Ovary (tissue), 3 donors: ENCODE measurements at regions not wholly inside any gene's neighbourhood (a gene's known extent, or its start where the extent isn't known, plus 50 kb on each side); places are given as distances from the start of the nearest gene placed in this dataset.

Experiments
- CTCF ChIP-seq, 3 donors: fragments of 450-650 bp in 2 of 3; fragments of 200-600 bp in 1 of 3; IDR thresholded peaks; one replicate each; pipeline versions ENCODE4 v1.5.1 to v1.8.0; 2016 to 2022; ENCODE audit warnings: antibody characterized with exemption in 3 of 3, mild to moderate bottlenecking in 1 of 3
- EP300 ChIP-seq: sonication (generic); formaldehyde crosslinking; IDR thresholded peaks from one replicate; pipeline ENCODE4 v1.6.1; 2017; ENCODE audit warnings: antibody characterized with exemption
- POLR2A ChIP-seq: fragments of 450-650 bp; IDR thresholded peaks from one replicate; pipeline ENCODE4 v1.6.1; 2017; ENCODE audit warnings: antibody characterized with exemption, mild to moderate bottlenecking, moderate library complexity
- donor health status: DM: no; HTN: no; CAD: no.

GRCh38 chr1:212190169-212190568 is 95.0 kb upstream of the PPP2R5A start:
- TF ChIP-seq CTCF (IDR thresholded peaks at IDR 0.05) (no peak), EP300 (no peak), POLR2A (no peak)
